SH-SY5Y (cell line): ENCODE measurements at regions not wholly inside any gene's neighbourhood (a gene's known extent, or its start where the extent isn't known, plus 50 kb on each side); places are given as distances from the start of the nearest gene placed in this dataset.

Experiments
- GATA2 ChIP-seq: IDR thresholded peaks from 2 replicates; pipeline ENCODE4 v1.6.1; 2011; ENCODE audit warnings: mild to moderate bottlenecking, low read depth, low read length
- GATA3 ChIP-seq: IDR thresholded peaks from 2 replicates; pipeline ENCODE4 v1.6.1; 2011; ENCODE audit warnings: low read depth, mild to moderate bottlenecking, low read length, moderate library complexity

GRCh38 chr18:42636309-42636708 is 479.2 kb downstream of the RIT2 start:
- no peak for TF ChIP-seq GATA2
- no peak for TF ChIP-seq GATA3
